NCI-H460 (cell line): ENCODE measurements at regions not wholly inside any gene's neighbourhood (a gene's known extent, or its start where the extent isn't known, plus 50 kb on each side); places are given as distances from the start of the nearest gene placed in this dataset.

Experiments
- DNase-seq: peaks from one replicate; pipeline ENCODE4 v3.0.0-alpha.2; 2016; ENCODE audit warnings: low read depth; ENCODE audit errors: extremely low read depth

- DNase-seq, result no peak
Measured at GRCh38 chr22:47600791-47601625, 838.6 kb downstream of the TBC1D22A start.

- no peak for DNase-seq
Measured at GRCh38 chr22:47600281-47600680, 837.8 kb downstream of the TBC1D22A start.

- no peak for DNase-seq
Measured at GRCh38 chr22:47599753-47600152, 837.3 kb downstream of the TBC1D22A start.

- no peak for DNase-seq
Measured at GRCh38 chr22:47598864-47599263, 836.4 kb downstream of the TBC1D22A start.

- DNase-seq, result no peak
Measured at GRCh38 chr22:47597041-47597440, 834.6 kb downstream of the TBC1D22A start.

- no peak for DNase-seq
Measured at GRCh38 chr22:47596176-47596690, 833.8 kb downstream of the TBC1D22A start.

- DNase-seq, result no peak
Measured at GRCh38 chr22:47594836-47595521, 832.5 kb downstream of the TBC1D22A start.

- no peak for DNase-seq
Measured at GRCh38 chr22:47593911-47594311, 831.5 kb downstream of the TBC1D22A start.

GRCh38 chr22:47593291-47593690, 830.8 kb downstream of the TBC1D22A start:
- DNase-seq, result no peak

- no peak for DNase-seq
Measured at GRCh38 chr22:47592791-47593190, 830.3 kb downstream of the TBC1D22A start.

GRCh38 chr22:47591709-47592108, 829.3 kb downstream of the TBC1D22A start:
- DNase-seq, result no peak

GRCh38 chr22:47591016-47591415, 828.6 kb downstream of the TBC1D22A start:
- DNase-seq, result no peak

GRCh38 chr22:47589271-47590250, 827.1 kb downstream of the TBC1D22A start:
- DNase-seq, result no peak

- DNase-seq, result no peak
Measured at GRCh38 chr22:47588578-47588960, 826.1 kb downstream of the TBC1D22A start.

- DNase-seq, result no peak
Measured at GRCh38 chr22:47587861-47588577, 825.6 kb downstream of the TBC1D22A start.

- DNase-seq, result no peak
Measured at GRCh38 chr22:47587361-47587760, 824.9 kb downstream of the TBC1D22A start.

GRCh38 chr22:47586946-47587345, 824.5 kb downstream of the TBC1D22A start:
- no peak for DNase-seq

GRCh38 chr22:47586038-47586437, 823.6 kb downstream of the TBC1D22A start:
- peak; percentile 1 for DNase-seq

- no peak for DNase-seq
Measured at GRCh38 chr22:47583959-47584562, 821.6 kb downstream of the TBC1D22A start.

GRCh38 chr22:47582067-47582466, 819.6 kb downstream of the TBC1D22A start:
- DNase-seq, result no peak
